K562 (cell line): ENCODE measurements at regions not wholly inside any gene's neighbourhood (a gene's known extent, or its start where the extent isn't known, plus 50 kb on each side); places are given as distances from the start of the nearest gene placed in this dataset.

Experiments
- SMARCE1 ChIP-seq: fragments of 450-650 bp; IDR thresholded peaks from 2 replicates; pipeline ENCODE4 v1.7.1; 2016; ENCODE audit warnings: mild to moderate bottlenecking
- ZFP1 ChIP-seq: fragments of 450-650 bp; formaldehyde crosslinking; IDR thresholded peaks from 2 replicates; pipeline ENCODE4 v1.4.0; 2020; ENCODE audit warnings: mild to moderate bottlenecking, mixed read lengths
- ZNF282 ChIP-seq: sonication (generic); formaldehyde crosslinking; IDR thresholded peaks from 2 replicates; pipeline ENCODE4 v1.8.1; 2023; ENCODE audit warnings: missing genetic modification reagents
- ZNF507 ChIP-seq: conservative IDR thresholded peaks from 2 replicates; pipeline ENCODE4 v1.6.1; 2017; ENCODE audit warnings: missing genetic modification characterization, missing compliant biosample characterization
- TF ChIP-seq, protein P1 (sequence below): sonication (generic); formaldehyde crosslinking; IDR thresholded peaks from 2 replicates; pipeline ENCODE4 v1.9.0; 2022; ENCODE audit warnings: mild to moderate bottlenecking, missing genetic modification reagents

DNA sequence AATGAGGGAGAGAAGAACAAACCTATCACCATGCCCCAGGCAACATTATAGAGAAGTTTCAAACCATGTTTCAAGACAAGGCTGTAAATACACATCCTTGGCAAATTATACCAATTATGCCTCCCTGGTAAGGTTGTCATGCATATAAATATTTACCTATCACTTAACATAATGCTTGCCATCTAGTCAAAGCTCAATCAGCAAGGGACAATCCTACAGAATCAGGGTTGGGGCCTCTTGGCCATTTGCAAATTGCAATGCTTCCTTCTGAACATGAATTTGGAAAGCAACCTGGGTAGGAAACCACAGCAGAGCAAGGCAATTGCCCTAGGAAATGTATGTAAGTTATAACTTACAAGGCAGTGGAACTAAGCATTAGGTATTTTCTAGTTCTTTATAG, 907.2 kb upstream of the CDH2 start:
- TF ChIP-seq ZNF282 (CRISPR knock-in tag) (no peak), ZFP1 (CRISPR knock-in tag) (no peak), SMARCE1 (no peak), ZNF507 (tag) (no peak)
- TF ChIP-seq, protein P1, sequence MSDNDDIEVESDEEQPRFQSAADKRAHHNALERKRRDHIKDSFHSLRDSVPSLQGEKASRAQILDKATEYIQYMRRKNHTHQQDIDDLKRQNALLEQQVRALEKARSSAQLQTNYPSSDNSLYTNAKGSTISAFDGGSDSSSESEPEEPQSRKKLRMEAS (CRISPR knock-in tag): no peak
